Stimulated activated CD4-positive, alpha-beta T cell treated with anti-CD3 and anti-CD28 coated beads, Interleukin-12 subunit alpha, Interleukin-12 subunit beta, amount 100 ng/mL, for 48 hours (primary cell): ENCODE measurements at regions not wholly inside any gene's neighbourhood (a gene's known extent, or its start where the extent isn't known, plus 50 kb on each side); places are given as distances from the start of the nearest gene placed in this dataset.

ENCODE experiments used
- DNase-seq, 3 donors: peaks; one replicate each; pipeline ENCODE4 v3.0.0-alpha.2; 2020; ENCODE audit warnings: low read depth in 2 of 3, low spot score in 1 of 3

GRCh38 chr2:41871080-41871479 lies 176.7 kb upstream of the PKDCC start:
- no peak for DNase-seq

- DNase-seq: no peak
These were observed 175.2 kb upstream of the PKDCC start for GRCh38 chr2:41872646-41873045.

GRCh38 chr2:41873102-41874031 lies 174.5 kb upstream of the PKDCC start:
- no peak for DNase-seq

GRCh38 chr2:41877114-41877678 lies 170.6 kb upstream of the PKDCC start:
- DNase-seq: no peak

- no peak for DNase-seq
These were observed 169.8 kb upstream of the PKDCC start for GRCh38 chr2:41878056-41878455.

GRCh38 chr2:41878716-41879234 lies 169.0 kb upstream of the PKDCC start:
- DNase-seq: no peak

GRCh38 chr2:41879235-41879916 lies 168.4 kb upstream of the PKDCC start:
- DNase-seq: no peak

- DNase-seq: no peak
These were observed 167.1 kb upstream of the PKDCC start for GRCh38 chr2:41880561-41881243.

GRCh38 chr2:41881249-41881648 lies 166.6 kb upstream of the PKDCC start:
- DNase-seq: no peak

GRCh38 chr2:41884718-41885117 lies 163.1 kb upstream of the PKDCC start:
- no peak for DNase-seq

- DNase-seq: no peak
These were observed 161.6 kb upstream of the PKDCC start for GRCh38 chr2:41886145-41886664.

GRCh38 chr2:41886757-41887156 lies 161.1 kb upstream of the PKDCC start:
- DNase-seq: no peak

- no peak for DNase-seq
These were observed 157.5 kb upstream of the PKDCC start for GRCh38 chr2:41890341-41890740.

- DNase-seq: no peak
These were observed 155.3 kb upstream of the PKDCC start for GRCh38 chr2:41892476-41892875.

GRCh38 chr2:41894563-41895333 lies 153.1 kb upstream of the PKDCC start:
- DNase-seq: no peak

GRCh38 chr2:41895334-41895664 lies 152.5 kb upstream of the PKDCC start:
- DNase-seq: no peak

- DNase-seq: peak in 1 of 3 donors; percentile 2
These were observed 151.5 kb upstream of the PKDCC start for GRCh38 chr2:41896186-41896846.

- DNase-seq: no peak
These were observed 148.6 kb upstream of the PKDCC start for GRCh38 chr2:41899189-41899588.

- DNase-seq: no peak
These were observed 147.7 kb upstream of the PKDCC start for GRCh38 chr2:41900101-41900577.

GRCh38 chr2:41902897-41903296 lies 144.9 kb upstream of the PKDCC start:
- DNase-seq: no peak
